ENCODE measurements at regions not wholly inside any gene's neighbourhood (a gene's known extent, or its start where the extent isn't known, plus 50 kb on each side); places are given as distances from the start of the nearest gene placed in this dataset.

GRCh38 chr15:96960711-96961480, 630.4 kb downstream of the NR2F2 start:
- Histone ChIP-seq H3K9ac (replicated peaks; ENCODE audit: extremely low read depth, insufficient read depth, low read length) (no peak overlapping the region), H3K27ac (ENCODE audit: insufficient read depth, low read depth, low read length) (no peak overlapping the region), H3K36me3 (ENCODE audit: control insufficient read depth in 2 of 2, extremely low read depth in 1 of 2, insufficient read depth in 2 of 2, low read length in 2 of 2) (no peaks in the 10 kb centered on the region), H4K20me1 (replicated peaks; ENCODE audit: control insufficient read depth, extremely low read depth, insufficient read depth, low read length) (no peaks in the 10 kb centered on the region), H3K4me3 (replicated peaks in 1 of 3; ENCODE audit: insufficient read depth in 1 of 3, low read depth in 1 of 3, low read length in 3 of 3) (no peak overlapping the region), H3K4me2 (ENCODE audit: insufficient read depth, low read length) (no peak overlapping the region), H3K9me1 (replicated peaks; ENCODE audit: control insufficient read depth, extremely low read depth, insufficient read depth, low read length) (no peaks in the 10 kb centered on the region), H3K4me1 (ENCODE audit: control insufficient read depth, extremely low read depth, insufficient read depth, low read length) (no peaks in the 10 kb centered on the region), H2AFZ (ENCODE audit: low read depth, low read length) (no peak overlapping the region), H3K79me2 (ENCODE audit: control insufficient read depth, insufficient read depth, low read length) (no peaks in the 10 kb centered on the region), H3K27me3 (ENCODE audit: control insufficient read depth in 2 of 2, insufficient read depth in 2 of 2, low read length in 2 of 2) (peaks cover 0 to 6% of the 10 kb centered on the region in 2 experiments), H3K9me3 (replicated peaks; ENCODE audit: control insufficient read depth, insufficient read depth, low read length) (no peaks in the 10 kb centered on the region)
- DNase-seq (ENCODE audit: low read depth, low spot score) (no peak), FAIRE-seq (no peak)
- dilution Hi-C loops (cut with MboI; ENCODE audit: extremely low pct_ligation_motif_present, low sequenced_read_pairs) (no loop called here), intact Hi-C loops (cut with micrococcal nuclease) (no loop called here)
- no TSS peak for BruUV-seq (replicated peaks)
- CTCF ChIA-PET, result no interaction called here
- TF ChIP-seq JUN (IDR thresholded peaks at IDR 0.05; ENCODE audit: borderline replicate concordance, insufficient read depth, insufficient read length, low read depth), result no peak
- no peak for TF ChIP-seq POLR2A (IDR thresholded peaks at IDR 0.05; ENCODE audit: low read depth, low read length)
- TF ChIP-seq MAX (IDR thresholded peaks at IDR 0.05; ENCODE audit: insufficient read depth, insufficient read length), result no peak
- TF ChIP-seq FOS (IDR thresholded peaks at IDR 0.05; ENCODE audit: borderline replicate concordance, insufficient read depth, low read length), result no peak
- TF ChIP-seq MYC (IDR thresholded peaks at IDR 0.05; ENCODE audit: low read depth, low read length), result no peak
- TF ChIP-seq CTCF (IDR thresholded peaks at IDR 0.05; ENCODE audit: extremely low read depth in 1 of 2, insufficient read depth in 1 of 2, low read depth in 1 of 2, low read length in 2 of 2), result no peak
- TF ChIP-seq EZH2 (IDR thresholded peaks at IDR 0.05; ENCODE audit: borderline replicate concordance, low read depth, low read length, severe bottlenecking), result no peak
- TF ChIP-seq POLR2AphosphoS5 (IDR thresholded peaks at IDR 0.05; ENCODE audit: insufficient read depth, low read depth, low read length), result no peak
- no peak for TF ChIP-seq GATA2 (IDR thresholded peaks at IDR 0.05; ENCODE audit: insufficient read depth, insufficient read length, low read depth, low read length)
- POLR2A ChIA-PET, result no interaction called here

Data from endothelial cell of umbilical vein (primary cell).